HK-2 (cell line): ENCODE measurements at regions not wholly inside any gene's neighbourhood (a gene's known extent, or its start where the extent isn't known, plus 50 kb on each side); places are given as distances from the start of the nearest gene placed in this dataset.

ENCODE experiments used
- DNase-seq: peaks from one replicate; pipeline ENCODE4 v3.0.0-alpha.2; 2018; ENCODE audit not compliant: unreplicated experiment

GRCh38 chrX:149274516-149275105 is 230.5 kb downstream of the IDS start:
- no peak for DNase-seq

DNA sequence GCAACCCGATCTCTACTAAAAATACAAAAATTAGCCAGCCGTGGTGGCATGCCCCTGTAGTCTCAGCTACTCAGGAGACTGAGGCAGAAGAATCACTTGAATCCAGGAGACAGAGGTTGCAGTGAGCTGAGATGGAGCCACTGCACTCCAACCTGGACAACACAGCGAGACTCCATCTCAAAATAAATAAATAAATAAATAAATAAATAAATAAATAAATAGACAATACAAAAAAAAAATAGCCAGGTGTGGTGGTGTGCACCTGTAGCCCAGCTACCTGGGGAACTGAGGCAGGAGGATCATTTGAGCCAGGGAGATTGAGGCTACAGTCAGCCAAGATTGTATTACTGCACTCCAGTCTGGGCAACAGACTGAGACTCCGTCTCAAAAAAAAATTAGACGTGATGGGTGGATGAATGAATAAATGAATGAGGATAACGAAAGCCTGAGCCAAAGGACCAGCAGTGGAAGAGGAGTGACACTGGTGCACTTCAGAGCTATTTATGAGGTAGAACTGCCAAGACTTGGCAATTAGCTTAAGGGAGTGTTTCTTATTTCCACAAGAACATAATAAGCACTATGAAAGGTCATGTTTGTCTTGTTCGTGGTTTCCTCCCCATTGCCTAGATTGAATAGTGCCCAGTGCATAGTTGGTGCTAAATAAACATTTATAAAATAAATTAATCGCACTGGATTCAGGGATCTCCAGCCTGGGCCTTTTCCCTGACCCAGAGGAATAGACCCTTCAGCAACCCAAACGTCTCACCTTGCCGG is 232.2 kb downstream of the IDS start:
- DNase-seq: no peak

- no peak for DNase-seq
These were observed 237.0 kb downstream of the IDS start for GRCh38 chrX:149267878-149268813.

DNA sequence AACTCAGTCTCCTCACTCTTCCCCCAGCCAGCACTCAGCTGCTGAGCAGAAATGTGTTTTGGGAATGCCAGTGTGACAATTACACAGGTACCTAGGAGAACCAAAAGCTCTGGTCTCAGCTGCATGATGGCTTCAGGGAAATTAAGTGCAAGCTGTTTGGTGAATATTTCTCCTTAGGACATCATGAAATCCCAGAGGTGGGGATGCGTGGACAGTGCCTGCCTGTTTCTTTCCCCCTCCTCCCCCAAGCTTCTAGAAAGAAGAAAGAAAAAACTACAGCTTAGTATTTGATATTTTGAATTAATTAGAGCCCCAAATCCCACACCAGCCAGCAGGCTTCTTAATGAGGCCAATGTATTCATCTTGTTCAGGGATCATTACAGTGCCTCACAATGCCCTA is 243.0 kb downstream of the IDS start:
- DNase-seq: no peak

- no peak for DNase-seq
These were observed 245.9 kb downstream of the IDS start for GRCh38 chrX:149259241-149259640.

DNA sequence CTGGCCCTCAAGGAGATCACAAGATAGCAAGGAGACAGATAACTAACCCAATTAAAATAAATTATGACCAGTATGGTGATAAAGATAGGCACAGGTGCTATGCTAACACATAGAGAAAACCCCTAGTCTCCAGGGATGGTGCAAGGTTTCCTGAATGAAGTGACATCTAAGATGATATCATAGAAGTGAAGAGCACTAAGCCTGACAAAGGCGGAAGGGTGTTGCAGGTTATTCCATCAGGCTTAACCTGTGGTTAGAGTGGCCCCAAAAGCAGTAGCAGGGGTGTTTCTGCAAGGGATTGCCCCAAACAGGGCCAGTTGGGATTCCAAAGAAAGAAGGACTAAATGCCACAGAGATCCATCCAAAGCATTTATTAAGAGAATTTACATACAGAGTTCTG is 249.2 kb downstream of the IDS start:
- no peak for DNase-seq

DNA sequence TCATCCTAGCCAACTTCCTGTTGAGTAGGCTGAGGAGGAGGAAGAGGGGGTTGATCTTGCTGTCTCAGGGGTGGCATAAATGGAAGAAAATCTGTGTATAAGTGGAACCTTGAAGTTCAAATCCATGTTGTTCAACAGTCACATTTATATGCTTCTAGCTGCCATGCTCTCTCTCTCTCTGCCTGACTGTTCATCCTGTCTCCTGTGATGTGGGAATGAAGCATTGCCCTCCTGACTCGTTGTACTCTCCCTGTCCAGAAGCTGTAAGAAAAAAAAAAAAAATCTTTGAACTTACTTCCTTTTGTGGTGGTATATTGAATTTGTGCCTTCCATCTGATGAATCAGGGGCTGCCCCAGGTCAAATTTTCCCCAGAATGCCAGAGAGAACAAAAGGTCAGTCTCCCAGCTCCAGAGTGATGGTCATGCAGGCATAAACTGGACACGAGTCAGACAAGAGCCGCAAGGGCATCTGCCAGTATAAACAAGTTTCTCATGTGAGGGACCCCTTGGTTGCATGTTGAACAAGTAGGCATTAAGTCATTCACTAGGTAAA is 257.0 kb downstream of the IDS start:
- DNase-seq: no peak

DNA sequence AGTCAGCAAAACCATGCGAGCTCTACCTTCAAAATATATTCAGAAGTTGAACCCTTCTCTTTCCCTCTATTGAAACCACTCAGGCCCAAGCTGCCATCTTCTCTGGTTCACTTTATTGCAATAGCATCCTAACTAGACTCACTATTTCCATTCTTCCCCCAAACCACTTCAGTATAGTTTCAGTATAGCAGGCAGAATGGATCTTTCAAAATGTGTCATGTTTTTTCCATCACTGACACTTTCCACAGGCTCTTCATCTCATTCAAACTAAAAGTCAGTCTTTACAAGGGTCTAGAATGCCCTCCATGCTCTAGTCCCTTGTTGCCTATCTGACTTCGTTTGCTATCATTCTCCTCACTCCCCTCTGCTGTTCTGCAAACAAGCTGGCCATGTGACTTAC is 274.4 kb downstream of the IDS start:
- DNase-seq: no peak

DNA sequence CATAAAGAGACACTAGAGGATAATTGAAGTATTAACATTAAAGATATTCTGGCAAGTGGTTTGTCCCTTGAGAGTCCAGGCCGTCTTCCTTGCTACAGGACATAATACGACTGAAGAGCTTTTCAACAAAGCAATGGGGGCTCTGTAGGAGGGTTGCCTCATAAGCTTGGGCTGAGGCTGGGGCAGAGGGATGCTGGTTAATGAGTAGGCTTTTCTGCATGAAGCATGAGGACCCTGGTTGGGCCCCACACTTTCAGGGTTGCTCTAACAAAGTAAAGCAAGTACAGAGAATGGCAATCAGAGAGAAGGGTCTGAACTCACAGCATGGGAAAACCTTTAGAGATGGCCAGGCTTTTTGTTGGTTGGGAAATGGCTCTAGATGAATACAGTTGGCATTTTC is 281.3 kb downstream of the IDS start:
- DNase-seq: no peak

DNA sequence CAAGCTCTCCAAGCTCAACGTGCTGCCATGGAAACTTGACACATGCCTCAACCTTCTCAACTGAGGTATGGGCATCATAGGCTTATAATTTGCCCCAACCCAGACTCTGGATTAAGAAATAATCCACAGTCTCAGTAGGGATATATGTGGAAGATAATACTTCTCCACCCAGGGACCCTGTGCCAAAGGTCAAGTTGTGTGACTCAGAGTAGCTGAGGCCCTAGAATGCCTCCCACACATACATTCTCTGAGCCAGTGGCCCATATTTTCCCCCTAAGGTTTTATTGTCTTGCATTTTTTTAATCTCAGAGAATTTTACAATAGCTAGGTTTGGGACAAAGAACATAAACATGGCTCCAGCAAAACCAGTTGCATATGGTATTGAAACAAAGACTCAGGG is 283.1 kb downstream of the IDS start:
- DNase-seq: no peak

- DNase-seq: no peak
These were observed 283.9 kb downstream of the IDS start for GRCh38 chrX:149221230-149221629.

- DNase-seq: no peak
These were observed 291.8 kb downstream of the IDS start for GRCh38 chrX:149213264-149213663.

- no peak for DNase-seq
These were observed 296.8 kb downstream of the IDS start for GRCh38 chrX:149208307-149208706.

- DNase-seq: no peak
These were observed 297.6 kb downstream of the IDS start for GRCh38 chrX:149207518-149207917.

DNA sequence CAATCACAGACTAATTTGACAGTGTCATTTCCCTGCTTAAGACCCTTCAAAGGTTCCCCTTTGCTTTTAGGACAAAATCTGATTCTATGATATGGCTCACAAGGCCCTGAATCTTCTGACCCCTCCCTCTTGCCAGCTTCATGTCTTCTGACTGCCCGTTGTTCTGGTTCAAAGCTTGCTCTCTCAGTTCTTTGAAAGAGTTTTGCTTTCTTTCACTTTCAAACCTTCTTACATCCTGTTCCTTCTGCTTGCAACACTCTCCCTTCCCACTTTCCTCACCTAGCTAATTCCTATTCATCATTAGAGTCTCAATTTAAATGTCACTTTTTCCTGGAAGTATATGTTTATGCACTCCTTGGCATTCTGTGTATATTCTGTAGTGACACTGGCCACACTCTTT is 299.2 kb downstream of the IDS start:
- no peak for DNase-seq

DNA sequence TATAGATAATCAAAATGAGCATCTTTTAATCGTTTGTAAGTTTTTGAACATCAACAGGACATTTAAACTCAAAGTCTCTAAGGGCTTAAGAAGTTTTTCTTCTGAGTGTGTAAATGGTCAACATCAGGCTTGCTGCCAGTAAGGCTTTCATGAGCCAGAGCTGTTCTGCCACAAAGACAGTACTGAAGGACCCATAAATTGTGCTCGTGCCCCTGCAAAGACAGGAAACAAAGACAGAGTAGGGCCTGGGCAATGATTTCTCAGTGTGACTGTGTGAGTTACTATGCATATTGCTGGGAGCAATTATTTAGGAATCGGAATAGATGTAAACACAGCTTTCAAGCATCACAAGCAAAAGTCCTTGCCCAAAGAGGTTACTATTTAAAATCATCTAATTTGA is 300.0 kb downstream of the IDS start:
- no peak for DNase-seq

- DNase-seq: no peak
These were observed 305.4 kb downstream of the IDS start for GRCh38 chrX:149199734-149200133.

- DNase-seq: no peak
These were observed 305.9 kb downstream of the IDS start for GRCh38 chrX:149198980-149199732.

DNA sequence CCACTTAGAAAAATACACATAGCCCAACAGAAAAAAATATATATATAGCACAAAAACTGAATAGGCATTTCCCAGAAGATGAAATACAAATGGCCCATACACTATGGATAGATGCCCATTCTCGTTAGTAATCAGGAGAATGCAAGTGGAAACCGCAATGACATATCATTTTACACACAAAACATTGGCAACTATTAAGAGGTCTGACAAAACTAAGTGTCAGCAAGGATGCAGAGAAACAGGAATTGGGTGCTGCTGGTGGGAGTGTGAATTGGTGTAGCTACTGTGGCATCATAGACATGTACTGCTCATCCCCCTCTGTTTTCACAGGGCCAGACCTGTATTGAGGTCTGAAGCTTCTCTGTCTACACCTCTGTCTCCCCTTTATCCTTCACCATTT is 320.0 kb downstream of the IDS start:
- no peak for DNase-seq

DNA sequence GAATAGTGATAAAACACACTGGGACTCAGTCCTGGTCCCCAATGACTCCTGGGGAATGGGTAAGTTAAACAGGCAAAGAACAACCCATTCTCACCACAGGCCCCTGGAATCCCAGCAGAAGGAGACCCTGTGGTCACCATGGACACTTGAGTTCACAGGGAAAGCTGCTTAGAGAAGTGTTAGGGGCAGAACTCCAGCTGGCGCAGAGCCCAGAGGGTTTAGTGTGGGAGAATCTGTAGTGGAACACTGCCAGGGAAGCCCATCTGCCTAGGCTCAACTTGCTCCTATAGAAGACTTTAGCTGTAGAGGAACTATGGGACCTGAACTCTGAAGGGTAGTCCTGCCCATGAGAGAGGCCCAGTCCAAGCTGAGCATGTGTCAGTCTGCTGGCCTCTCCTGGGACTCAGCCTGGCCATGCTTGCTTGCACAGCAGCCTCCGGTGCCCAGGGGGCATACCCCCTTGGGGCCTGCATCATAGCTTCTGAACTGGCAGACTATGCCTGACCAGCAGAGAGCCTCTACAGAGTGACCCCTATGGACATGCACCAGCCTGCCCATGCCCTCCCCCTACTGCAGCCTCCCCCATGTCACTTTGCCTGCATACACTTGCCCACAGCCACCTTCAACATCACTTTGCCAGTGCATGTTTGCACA is 343.5 kb downstream of the IDS start:
- no peak for DNase-seq

DNA sequence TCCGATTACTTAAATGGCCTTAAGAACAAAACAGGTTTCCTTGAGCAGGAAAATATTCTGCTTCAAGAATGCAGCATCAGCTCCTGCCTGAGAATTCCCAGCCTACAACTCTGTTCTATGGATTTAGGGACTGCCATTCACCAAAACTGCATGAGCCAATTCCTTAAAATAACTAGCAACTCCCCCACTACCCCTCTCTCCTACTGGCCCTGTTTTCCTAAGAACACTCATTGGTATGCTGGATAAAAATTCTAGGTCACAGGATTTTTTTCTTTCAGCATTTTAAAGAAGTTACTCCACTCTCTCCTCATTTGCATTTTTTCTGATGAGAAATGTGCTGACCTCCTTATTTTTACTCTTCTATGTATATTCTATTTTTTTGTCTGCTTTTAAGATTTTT is 347.1 kb downstream of the IDS start:
- DNase-seq: no peak
